ENCODE measurements at regions not wholly inside any gene's neighbourhood (a gene's known extent, or its start where the extent isn't known, plus 50 kb on each side); places are given as distances from the start of the nearest gene placed in this dataset.

DNA sequence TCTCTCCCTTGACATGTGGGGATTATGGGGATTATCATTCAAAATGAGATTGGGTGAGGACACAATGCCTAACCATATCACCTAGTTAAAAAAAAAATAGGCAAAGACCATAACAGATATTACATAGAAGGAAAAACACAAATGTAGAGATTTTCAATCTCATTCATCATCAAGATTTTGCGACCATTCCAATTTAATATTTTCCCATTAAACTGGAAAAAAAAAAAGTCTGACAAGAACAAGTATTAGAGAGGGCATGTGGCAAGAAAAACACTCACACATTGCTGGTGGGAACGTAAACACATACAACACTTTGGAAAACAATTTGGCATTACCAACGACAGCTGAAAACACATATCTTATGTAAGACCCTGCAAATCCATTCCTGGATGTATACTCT is 71.0 kb upstream of the MYCN start:
- FAIRE-seq, result no peak

DNA sequence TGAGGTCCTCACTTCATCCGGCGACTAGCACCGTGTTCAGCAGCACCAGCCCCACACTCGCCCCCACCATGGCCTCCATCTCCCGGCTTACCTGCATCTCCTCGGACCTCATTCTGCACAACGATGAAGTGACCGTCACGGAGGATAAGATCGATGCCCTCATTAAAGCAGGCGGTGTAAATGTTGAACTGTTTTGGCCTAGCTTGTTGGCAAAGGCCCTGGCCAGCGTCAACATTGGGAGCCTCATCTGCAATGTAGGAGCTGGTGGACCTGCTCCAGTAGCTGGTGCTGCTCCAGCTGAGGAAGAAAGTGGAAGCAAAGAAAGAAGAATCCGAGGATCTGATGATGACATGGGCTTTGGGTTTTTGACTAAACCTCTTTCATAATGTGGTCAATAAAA is 70.5 kb upstream of the MYCN start:
- no peak for FAIRE-seq

DNA sequence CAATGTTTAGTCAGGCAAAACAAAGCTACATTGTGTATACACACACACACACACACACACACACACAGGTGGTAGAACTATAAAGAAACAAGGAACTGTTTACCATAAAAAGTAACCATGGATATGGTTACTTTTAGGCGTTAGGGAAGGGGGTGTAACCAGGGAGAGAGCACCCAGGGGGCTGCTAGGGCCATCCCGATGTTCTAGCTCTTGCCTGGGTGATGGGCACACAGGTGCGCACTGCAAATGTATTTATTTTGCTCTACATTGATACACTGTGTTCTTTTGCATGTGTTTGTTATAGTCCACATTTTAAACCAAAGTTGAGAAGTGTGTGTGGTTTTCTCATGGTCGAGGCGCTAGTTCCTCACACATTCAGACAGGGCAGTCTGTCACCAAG is 69.8 kb upstream of the MYCN start:
- FAIRE-seq, result no peak

DNA sequence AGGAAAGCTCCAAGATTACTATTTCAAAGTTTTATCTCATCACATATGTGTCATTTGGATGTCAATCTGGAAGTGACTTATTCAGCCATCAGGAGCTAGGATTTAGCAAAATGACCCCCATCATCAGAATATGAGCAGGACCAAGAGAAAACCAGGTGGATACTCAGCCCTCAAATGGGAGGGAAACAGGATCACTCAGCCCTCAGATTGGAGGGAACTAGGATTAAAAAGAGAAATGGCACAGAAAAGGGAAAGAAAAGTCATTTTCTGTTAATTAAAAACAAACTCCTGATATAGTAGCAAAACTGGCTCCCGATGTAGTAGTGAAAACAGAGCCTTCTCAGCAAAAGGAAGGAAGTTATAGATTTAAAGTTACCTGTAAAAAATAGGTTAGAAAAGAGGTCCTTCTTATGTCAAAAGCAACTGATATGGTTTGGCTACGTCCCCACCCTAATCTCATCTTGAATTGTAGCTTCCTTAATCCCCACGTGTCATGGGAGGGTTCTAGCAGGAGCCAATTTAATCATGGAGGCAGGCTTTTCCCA is 69.0 kb upstream of the MYCN start:
- no peak for FAIRE-seq

DNA sequence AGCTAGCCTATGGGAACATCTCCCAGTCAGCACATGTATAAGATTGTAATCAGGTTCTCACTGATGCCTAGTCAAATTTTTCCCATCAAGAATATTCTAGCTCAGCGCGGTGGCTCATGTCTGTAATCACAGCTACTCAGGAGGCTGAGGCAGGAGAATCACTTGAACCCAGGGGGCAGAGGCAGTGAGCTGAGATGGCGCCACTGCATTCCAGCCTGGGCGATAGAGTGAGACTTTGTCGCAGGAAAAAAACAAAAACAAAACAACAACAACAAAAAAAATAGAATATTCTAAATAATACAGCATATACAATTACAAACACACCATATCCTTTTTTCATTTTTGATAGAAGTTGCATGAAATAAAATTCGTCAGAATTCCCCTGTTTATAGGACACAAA is 67.5 kb upstream of the MYCN start:
- no peak for FAIRE-seq

DNA sequence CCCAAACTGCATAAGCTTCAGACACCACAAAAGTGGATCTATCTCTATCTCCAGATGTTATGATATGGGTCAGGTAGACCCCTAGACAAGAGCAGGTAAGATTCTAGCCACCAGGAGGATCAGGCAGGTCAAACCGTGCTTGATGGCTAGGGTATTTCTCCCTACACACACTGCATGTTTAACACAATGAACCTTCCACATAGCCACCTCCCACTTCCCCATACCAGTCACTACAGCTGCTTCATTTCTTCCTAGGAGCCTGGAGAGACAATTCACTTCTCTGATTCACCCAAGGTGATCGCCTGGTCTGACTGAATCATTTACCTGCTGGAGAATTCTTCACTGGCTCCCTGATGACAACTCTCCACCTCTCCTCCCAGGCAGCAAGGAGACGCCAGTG is 66.0 kb upstream of the MYCN start:
- no peak for FAIRE-seq

DNA sequence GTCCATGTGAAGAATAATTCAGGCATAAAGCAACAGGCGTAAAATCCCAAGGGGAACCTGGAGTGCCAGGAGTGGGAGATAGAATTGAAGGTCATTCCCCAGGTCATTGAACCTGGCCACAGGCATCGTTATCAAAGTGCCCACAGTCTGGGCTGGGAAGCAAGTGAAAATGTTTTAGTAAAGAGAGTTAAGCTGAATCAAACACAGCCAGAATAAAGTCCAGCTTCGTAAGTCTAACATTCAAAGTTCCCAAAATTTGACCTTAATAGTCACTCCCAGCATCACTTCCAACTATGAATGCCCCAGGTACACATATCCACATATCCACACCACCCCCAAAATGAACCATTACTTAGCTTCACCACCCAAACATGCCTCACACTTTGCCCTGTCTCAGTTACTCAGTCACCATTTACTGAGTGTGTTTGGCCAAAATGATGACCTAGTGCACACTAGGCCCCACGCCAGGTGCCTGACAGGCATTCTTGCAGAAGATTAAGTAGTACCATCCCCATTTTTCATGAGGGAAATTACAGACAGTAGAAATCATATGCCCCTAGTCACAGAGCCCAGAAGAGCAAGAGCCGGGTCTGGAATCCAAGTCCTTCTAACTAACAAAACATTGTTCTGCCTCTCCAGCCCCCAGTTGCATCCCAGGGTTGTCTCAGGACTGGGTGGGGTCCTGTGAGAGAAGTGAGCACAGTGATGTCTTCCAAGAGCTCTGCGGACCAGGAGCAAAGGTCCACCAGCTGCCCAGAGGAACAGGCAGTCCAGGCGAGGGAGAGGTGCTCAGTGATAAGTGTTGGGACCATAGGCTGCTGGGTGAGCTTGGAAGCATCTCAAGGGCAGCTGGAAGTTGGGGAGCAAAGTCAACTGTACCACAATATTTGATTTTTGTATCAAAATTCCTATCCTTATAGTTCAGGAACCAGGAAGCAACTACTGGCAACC is 65.2 kb upstream of the MYCN start:
- no peak for FAIRE-seq

DNA sequence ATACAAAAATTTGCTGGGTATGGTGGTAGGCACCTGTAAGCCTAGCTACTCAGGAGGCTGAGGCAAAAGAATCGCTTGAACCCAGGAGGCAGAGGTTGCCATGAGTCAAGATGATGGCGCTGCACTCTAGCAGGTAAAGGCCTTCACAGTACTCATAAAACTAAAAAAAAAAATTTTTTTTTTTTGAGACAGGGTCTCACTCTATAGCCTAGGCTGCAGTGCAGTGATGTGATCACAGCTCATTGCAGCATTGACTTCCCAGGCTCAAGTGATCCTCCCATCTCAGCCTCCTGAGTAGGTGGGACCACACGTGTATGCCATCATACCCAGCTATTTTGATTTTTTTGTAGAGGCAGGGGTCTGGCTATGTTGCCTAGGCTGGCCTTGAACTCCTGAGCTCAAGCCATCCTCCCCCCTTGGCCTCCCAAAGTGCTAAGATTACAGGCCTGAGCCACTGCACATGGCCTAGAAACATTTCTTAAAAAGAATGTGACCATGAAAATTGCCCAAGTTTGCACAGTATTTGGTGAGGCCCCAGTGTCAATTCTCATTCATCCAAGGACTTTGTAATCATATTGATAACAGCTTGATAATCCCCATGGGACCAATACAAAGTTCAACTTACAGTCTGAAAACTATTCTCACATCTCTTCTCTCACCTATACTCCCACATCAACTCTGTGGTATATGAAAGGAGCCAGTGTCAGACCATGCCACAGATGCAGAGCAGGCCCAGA is 64.2 kb upstream of the MYCN start:
- no peak for FAIRE-seq

DNA sequence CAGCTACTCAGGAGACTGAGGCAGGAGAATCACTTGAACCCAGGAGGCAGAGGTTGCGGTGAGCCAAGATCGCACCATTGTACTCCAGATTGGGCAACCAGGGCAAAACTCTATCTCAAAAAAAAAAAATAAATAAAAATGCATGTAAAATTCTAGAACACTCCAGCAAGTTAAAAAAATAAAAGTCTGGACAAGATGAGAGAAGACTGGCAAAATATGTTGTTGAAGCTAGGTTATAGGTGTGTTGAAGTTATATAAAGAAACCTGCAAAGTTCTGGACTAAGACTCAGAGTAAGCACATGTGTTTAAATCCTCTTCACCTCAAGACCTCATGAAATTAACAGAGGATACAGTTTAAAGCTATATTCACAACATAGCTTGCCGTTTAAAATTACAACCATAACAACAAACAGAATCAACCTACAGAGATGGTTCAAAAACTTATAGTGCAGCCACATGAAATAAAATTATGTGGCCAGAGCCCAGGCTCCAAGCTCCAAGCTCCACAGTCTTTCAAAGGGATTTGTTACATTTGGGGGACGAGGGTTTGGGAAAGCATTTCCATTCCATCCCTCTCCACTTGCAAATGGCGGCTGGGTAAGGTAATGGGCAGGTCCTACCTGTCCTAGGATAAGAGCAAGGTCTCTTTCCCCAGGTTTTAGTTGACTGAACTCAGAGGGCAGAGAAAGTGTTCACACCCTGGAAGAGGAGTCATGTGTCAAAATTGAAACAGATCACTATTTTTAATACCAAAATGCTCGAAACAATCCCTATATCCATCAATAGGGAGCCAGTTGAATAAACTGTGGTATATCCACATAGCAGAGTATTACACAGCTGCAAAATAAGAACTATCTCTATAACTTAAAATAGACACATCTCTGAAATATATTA is 59.9 kb upstream of the MYCN start:
- FAIRE-seq, result no peak

DNA sequence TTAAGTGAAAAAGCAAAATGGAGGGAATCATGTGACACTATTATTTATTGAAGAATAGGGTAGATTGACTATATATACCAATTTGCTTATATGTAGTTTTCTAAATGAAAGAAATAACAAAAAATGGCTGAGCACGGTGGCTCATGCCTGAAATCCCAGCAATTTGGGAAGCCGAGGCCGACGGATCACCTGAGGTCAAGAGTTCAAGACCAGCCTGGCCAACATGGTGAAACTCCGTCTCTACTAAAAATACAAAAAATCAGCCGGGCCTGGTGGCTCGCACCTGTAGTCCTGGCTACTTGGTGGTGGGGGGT is 59.3 kb upstream of the MYCN start:
- FAIRE-seq, result no peak

DNA sequence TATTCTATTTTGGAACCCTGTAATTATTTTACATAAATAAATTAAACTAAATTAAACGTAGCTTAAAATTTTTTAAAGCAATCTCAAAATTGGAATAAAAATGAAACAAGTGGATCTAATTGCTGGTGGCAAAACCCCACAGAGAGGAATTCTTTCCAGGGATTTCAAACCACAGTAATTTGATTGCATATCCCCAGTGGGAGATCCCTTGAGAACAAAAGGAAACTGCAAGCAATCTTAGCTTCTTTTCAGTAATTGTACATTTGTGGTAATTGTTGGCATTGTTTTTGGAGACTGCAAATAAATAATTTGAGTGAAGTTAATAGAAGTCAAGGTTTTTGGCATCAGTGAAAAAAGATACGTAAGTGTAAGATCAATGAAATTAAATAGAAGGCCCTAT is 58.7 kb upstream of the MYCN start:
- FAIRE-seq, result no peak

DNA sequence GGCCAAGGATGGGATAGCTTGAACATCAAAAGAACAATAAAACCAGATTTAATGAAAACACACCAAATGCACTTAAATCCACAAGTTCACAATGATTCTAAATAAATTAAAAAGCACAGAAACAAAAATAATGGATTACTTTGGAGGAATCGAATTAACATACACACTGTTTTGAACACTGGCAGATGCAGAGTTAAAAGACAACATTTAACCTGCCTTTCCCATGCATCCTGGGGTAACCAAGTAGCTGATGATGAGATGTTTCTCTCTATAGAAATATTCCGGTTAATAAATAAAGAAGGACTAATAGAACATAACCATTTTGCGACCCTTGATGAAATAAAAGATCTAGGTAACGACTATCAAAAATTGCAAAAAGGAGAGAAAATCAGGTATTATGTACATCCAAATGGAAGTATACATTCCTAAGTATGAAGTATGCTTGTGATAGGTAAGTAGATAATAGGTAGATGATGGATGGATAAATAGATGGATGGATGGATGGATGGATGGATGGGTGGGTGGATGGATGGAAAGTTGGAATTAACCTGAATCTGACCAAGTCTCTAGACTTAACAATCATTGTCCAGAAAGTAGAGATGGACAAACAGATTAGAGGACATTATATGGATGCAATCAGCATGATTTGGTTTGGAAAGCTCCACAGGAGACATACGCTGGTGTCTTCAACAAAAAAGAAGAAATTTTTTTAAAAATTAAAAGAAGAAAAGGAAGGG is 57.4 kb upstream of the MYCN start:
- no peak for FAIRE-seq

DNA sequence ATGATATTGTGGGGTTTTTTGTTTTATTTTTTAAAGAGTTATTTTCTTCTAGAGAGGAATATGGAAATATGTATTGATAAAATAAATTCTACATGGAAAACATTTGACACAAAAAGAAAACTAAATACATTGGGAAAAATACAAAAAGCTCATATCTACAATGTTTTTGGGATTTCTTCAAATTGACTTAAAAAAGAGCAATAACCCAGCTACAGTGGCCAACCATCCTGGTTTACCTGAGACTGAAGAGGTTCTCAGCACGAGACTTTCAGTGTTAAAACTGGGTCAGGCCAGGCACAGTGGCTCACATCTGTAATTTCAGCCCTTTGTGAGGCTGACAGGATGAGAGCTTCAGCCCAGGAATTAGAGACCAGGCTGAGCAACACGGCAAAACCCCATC is 56.7 kb upstream of the MYCN start:
- no peak for FAIRE-seq

DNA sequence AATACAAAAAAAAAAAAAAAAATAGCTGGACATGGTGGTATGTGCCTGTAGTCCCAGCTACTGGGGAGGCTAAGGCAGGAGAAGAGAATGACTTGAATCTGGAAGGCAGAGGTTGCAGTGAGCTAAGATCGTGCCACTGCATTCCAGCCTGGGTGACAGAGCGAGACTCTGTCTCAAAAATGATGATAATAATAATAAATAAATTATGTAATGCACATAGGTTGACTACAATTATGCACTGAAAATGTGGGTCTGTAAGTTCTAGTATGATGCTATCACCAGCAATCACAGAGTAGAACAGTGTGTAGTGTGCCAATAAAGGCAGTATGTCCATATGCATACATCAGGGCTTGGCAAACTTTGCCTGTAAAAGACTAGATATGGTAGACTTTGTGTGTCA is 55.6 kb upstream of the MYCN start:
- FAIRE-seq, result no peak

DNA sequence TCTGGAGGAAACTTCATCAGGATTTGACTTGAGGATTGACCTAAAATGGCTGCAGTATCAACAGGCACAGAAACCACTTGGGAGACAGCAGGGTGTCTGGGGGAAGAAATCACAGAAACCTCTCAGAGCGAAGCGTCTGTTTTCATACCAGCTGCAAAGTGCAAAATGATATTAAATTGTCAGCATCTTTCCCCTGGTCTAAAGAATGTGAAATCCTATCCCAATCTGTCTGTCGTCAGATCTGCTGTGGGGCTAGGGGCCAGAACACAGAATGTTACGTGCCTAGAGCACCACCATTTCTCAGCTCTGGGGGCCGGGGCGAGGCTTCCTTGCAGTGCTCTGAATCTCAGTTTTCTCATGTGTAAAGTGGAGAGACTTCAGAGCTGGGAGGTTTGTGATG is 54.1 kb upstream of the MYCN start:
- FAIRE-seq, result no peak

DNA sequence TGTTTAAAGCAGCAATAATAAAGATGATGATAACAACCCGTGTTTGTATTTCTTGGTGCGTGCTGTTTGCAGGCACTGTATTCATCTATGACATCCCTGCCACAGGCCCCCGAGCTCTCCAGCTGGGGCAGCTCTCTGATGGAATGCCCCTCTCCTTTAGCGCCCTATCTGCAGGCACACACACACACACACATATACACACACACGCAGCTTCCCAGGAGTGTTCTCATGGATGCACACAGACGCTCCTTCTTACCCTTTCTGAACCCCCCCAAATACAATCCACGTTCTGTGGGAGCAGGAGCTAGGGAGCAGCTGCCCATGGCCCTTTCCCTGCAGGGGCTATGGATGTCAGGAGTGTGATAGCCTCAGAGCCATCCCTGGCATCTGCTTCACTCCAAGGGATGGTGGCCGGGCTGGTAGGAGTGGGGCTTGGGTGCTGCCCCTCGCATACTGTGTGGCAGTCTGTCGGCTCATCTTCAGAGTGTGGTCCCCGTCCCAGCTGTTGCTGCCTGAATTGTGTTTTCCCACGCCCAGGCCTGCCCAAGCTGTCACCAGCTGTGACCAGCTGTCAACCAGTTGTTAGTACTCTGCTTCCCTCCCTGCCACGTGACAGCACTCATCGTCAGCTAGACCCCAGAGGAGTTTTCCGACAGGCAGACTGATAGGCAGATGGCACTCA is 50.8 kb upstream of the MYCN start:
- no peak for FAIRE-seq

DNA sequence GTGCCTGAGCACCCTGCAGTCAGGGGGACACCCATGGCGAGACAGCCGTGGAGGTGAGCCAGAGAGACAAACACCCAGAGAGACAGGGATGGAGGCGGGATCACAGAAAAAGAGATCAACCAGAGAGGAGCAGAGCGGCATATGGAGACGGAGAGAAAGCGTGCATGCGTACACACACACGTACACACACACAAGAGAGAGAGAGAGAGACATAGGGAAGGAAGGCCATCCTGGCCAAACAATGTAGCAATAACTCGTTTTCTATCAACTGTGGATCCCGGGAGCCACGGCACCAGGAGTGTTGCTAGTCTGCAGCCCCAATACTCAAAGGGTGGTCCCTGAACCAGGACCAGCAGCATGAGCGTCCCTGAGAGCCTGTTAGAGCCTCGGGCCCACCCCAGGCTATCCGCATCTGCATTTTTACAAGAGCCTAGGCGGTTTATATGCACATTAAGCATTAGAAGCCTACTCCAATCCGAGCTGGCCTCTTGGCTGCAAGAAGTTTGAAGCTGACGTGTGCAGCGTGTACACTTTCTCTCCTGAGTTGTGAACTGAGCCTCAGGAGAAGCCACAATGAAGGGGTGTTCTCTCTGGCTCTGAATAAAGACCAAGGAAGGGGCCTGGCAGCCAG is 50.1 kb upstream of the MYCN start:
- no peak for FAIRE-seq
